Colonic mucosa (tissue), 4 donors: ENCODE measurements at regions not wholly inside any gene's neighbourhood (a gene's known extent, or its start where the extent isn't known, plus 50 kb on each side); places are given as distances from the start of the nearest gene placed in this dataset.

Experiments used
- DNase-seq: peaks from one replicate; pipeline ENCODE4 v3.0.0-alpha.2; 2020
- H3K27ac ChIP-seq: fragments of 200-600 bp; one replicate; pipeline ENCODE4 v1.8.0; 2021
- H3K27me3 ChIP-seq: fragments of 200-600 bp; one replicate; pipeline ENCODE4 v1.8.0; 2021
- H3K36me3 ChIP-seq: fragments of 200-600 bp; one replicate; pipeline ENCODE4 v1.8.0; 2021
- H3K4me1 ChIP-seq: fragments of 200-600 bp; one replicate; pipeline ENCODE4 v1.8.0; 2021; ENCODE audit warnings: mild to moderate bottlenecking
- H3K4me3 ChIP-seq: fragments of 200-600 bp; one replicate; pipeline ENCODE4 v1.8.0; 2021
- H3K9ac ChIP-seq, 2 donors: one replicate each; pipeline ENCODE4 v1.7.0; 2013; ENCODE audit warnings: control low read depth in 2 of 2, low read depth in 2 of 2, low read length in 2 of 2
- H3K9me3 ChIP-seq: fragments of 200-600 bp; one replicate; pipeline ENCODE4 v1.8.0; 2021
- intact Hi-C: fragments of 100-400 bp; cut with DNase I; formaldehyde crosslinking; loops from one replicate; pipeline ENCODE4 v1.14.1; 2022
- TF ChIP-seq, protein P1 (sequence below): fragments of 200-600 bp; IDR thresholded peaks from one replicate; pipeline ENCODE4 v1.8.0; 2022; ENCODE audit warnings: antibody characterized with exemption, mild to moderate bottlenecking
- donor health status: healthy.
- donor health status: DM: no; HTN: no; CAD: no.
- donor health status: DM: no; HTN: no; CAD: no.

DNA sequence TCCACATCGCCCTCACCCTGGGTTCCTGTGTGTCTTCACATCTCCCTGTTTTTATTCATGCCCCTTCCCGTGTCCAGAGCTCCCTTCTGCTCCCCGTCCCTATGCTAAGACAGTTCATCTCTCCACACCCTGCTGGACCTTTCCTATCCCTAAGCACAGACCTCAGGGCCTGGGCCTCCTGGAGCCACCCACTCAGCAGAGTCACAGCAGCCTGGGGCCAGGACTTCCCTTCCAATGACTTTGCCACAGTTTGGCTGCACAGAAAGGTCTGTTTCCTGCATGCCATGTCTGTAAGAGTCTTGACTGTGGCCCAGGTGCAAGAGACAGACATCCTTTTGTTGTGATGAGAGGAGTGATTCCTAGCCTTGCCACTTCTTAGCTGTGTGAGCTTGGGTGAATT is 470.7 kb downstream of the TSHZ3 start:
- Histone ChIP-seq H3K27me3 (no peaks in the 10 kb centered on the region), H3K4me1 (no peaks in the 10 kb centered on the region), H3K9ac (no peak overlapping the region), H3K27ac (no peak overlapping the region), H3K9me3 (no peaks in the 10 kb centered on the region), H3K4me3 (no peak overlapping the region), H3K36me3 (no peaks in the 10 kb centered on the region)
- DNase-seq, result no peak
- intact Hi-C loops, result no loop called here
- TF ChIP-seq, protein P1, sequence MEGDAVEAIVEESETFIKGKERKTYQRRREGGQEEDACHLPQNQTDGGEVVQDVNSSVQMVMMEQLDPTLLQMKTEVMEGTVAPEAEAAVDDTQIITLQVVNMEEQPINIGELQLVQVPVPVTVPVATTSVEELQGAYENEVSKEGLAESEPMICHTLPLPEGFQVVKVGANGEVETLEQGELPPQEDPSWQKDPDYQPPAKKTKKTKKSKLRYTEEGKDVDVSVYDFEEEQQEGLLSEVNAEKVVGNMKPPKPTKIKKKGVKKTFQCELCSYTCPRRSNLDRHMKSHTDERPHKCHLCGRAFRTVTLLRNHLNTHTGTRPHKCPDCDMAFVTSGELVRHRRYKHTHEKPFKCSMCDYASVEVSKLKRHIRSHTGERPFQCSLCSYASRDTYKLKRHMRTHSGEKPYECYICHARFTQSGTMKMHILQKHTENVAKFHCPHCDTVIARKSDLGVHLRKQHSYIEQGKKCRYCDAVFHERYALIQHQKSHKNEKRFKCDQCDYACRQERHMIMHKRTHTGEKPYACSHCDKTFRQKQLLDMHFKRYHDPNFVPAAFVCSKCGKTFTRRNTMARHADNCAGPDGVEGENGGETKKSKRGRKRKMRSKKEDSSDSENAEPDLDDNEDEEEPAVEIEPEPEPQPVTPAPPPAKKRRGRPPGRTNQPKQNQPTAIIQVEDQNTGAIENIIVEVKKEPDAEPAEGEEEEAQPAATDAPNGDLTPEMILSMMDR, result no peak

- Histone ChIP-seq H3K4me3 (no peak overlapping the region), H3K27ac (no peak overlapping the region), H3K27me3 (no peaks in the 10 kb centered on the region), H3K36me3 (no peaks in the 10 kb centered on the region), H3K9me3 (no peaks in the 10 kb centered on the region), H3K4me1 (no peaks in the 10 kb centered on the region), H3K9ac (no peak overlapping the region)
- TF ChIP-seq, protein P1, result no peak
- DNase-seq, result no peak
- intact Hi-C loops, result no loop called here
Observed at GRCh38 chr19:30877661-30878113, 471.5 kb downstream of the TSHZ3 start.

DNA sequence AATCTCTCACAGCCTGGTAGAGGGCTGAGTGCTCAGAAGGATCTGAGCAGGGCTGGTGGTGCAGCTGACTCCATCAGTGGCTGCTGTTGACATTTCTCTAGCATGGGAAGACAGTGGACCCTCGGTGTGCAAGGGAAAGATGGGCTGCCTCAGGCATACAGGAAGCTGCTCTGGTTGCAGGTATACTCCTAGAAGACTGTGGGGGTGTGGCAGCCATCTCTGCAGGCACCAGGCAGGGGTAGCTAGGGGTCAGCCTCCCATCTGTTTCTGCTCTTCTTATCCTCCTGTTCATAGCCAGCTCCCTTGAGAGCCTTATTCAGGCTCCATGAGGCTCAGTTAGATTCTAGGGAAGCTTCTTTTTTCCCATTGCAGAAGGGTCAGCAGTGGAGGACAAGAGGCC is 475.5 kb downstream of the TSHZ3 start:
- no peaks in the 10 kb centered on the region for H3K9me3 ChIP-seq
- H3K4me3 ChIP-seq, result no peak overlapping the region
- H3K4me1 ChIP-seq, result no peaks in the 10 kb centered on the region
- H3K27ac ChIP-seq, result no peak overlapping the region
- intact Hi-C loops, result no loop called here
- TF ChIP-seq, protein P1, result no peak
- no peak for DNase-seq
- H3K36me3 ChIP-seq, result no peaks in the 10 kb centered on the region
- H3K9ac ChIP-seq, result no peak overlapping the region
- H3K27me3 ChIP-seq, result no peaks in the 10 kb centered on the region

DNA sequence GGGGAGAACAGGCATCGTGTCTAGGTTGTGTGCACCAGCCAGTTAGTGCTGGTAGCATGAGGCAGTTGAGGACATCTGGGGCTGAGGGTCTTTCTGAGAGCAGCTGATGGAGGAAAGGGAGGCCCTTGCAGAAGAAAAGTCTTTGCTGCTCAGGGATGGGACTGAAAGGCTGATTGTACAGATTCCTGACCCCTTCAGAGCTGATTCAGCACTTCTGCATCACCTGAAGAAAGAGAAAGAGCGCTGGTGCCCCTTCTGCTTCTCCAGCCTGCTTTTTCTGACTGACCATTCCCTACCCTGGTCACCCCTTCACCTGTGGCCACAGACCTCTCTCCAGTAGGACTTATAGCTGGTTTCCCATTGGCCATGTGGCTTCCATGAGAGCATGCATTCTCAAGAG is 476.2 kb downstream of the TSHZ3 start:
- no peak overlapping the region for H3K4me3 ChIP-seq
- DNase-seq, result no peak

DNA sequence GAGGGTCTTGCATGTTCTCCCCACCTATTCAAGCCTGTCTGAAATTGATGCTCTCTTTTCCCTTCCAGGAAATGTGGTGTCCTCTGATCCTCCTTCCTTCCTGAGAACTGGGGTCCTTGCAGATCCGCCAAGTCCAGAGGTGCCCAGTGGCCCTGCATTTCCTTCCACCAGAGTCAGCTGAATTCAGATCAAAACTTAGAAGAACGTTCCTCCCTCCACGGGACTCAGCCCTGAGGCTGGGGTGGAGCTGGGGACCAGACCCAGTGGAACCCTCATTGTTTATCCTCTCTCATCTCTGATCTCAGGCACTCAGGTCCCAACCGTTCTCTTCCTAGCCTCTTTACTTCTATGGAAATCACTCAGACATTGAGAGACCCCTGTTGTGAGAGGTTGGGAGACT is 477.3 kb downstream of the TSHZ3 start:
- no peak overlapping the region for H3K4me3 ChIP-seq
- no peaks in the 10 kb centered on the region for H3K9me3 ChIP-seq
- intact Hi-C loops, result no loop called here
- H3K9ac ChIP-seq, result no peak overlapping the region
- TF ChIP-seq, protein P1, result no peak
- DNase-seq, result no peak
- no peak overlapping the region for H3K27ac ChIP-seq
- no peaks in the 10 kb centered on the region for H3K27me3 ChIP-seq
- no peaks in the 10 kb centered on the region for H3K36me3 ChIP-seq
- no peaks in the 10 kb centered on the region for H3K4me1 ChIP-seq

More for the DNA sequence above, 476.2 kb downstream of the TSHZ3 start:
- Histone ChIP-seq H3K27me3 (no peaks in the 10 kb centered on the region), H3K9me3 (no peaks in the 10 kb centered on the region), H3K9ac (no peak overlapping the region), H3K4me1 (no peaks in the 10 kb centered on the region), H3K36me3 (no peaks in the 10 kb centered on the region), H3K27ac (no peak overlapping the region)
- intact Hi-C loops, result no loop called here
- TF ChIP-seq, protein P1, result no peak

DNA sequence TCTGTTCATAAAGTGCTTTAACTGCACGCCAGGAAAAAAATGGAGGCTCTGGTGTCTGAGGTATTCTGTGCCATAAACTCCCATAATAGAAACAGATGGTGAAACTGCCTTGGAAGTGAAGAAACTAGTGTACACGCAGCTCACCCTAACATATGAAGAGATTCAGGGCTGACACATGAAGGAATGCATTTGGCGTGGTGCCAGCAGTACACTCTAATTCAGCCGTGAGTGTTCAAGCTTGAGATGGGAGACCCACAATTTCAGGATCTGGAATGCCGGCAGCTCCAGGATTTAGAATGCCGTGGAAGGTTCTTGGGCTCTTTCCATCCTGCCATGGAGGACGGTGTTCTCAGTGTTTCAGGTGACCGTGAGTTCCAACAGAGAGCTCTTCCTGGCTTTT is 478.4 kb downstream of the TSHZ3 start:
- Histone ChIP-seq H3K4me3 (no peak overlapping the region), H3K27me3 (no peaks in the 10 kb centered on the region), H3K27ac (no peak overlapping the region), H3K9ac (no peak overlapping the region), H3K36me3 (no peaks in the 10 kb centered on the region), H3K4me1 (no peaks in the 10 kb centered on the region), H3K9me3 (no peaks in the 10 kb centered on the region)
- intact Hi-C loops, result no loop called here
- no peak for DNase-seq
- TF ChIP-seq, protein P1, result no peak
